OCI-LY3 (cell line): ENCODE measurements at regions not wholly inside any gene's neighbourhood (a gene's known extent, or its start where the extent isn't known, plus 50 kb on each side); places are given as distances from the start of the nearest gene placed in this dataset.

Experiments
- H2AFZ ChIP-seq: fragments of 200-600, 300-600 bp; shearing (Covaris generic); 2 replicates; pipeline ENCODE4 v1.6.0; 2014; ENCODE audit warnings: antibody characterized with exemption, low read depth, low read length
- H3K27ac ChIP-seq: fragments of 200-600, 300-600 bp; sonication (generic); 2 replicates; pipeline ENCODE4 v1.5.1; 2014; ENCODE audit warnings: mild to moderate bottlenecking, low read length, moderate library complexity, mixed read lengths
- H3K27me3 ChIP-seq: fragments of 200-600, 300-600 bp; sonication (generic); 2 replicates; pipeline ENCODE4 v1.6.1; 2014; ENCODE audit warnings: low read depth, low read length, mixed read lengths
- H3K36me3 ChIP-seq: fragments of 200-600, 300-600 bp; sonication (generic); replicated peaks from 2 replicates; pipeline ENCODE3; 2014; ENCODE audit warnings: low read depth, low read length, mixed read lengths
- H3K4me1 ChIP-seq: fragments of 300-600, 200-600 bp; sonication (generic); 2 replicates; pipeline ENCODE4 v1.6.1; 2014; ENCODE audit warnings: low read length, mixed read lengths
- H3K4me2 ChIP-seq: fragments of 200-600, 300-600 bp; sonication (generic); 2 replicates; pipeline ENCODE4 v1.6.1; 2014; ENCODE audit warnings: low read length, mixed read lengths
- H3K4me3 ChIP-seq: fragments of 300-600, 200-600 bp; sonication (generic); 2 replicates; pipeline ENCODE4 v1.5.1; 2014; ENCODE audit warnings: antibody characterized with exemption, mild to moderate bottlenecking, low read length, moderate library complexity
- H3K79me2 ChIP-seq: fragments of 300-600, 200-600 bp; shearing (Covaris generic); 2 replicates; pipeline ENCODE4 v1.6.1; 2014; ENCODE audit warnings: mild to moderate bottlenecking, low read length, mixed read lengths
- H3K9ac ChIP-seq: fragments of 300-600, 200-600 bp; shearing (Covaris generic); 2 replicates; pipeline ENCODE4 v1.6.0; 2014; ENCODE audit warnings: mild to moderate bottlenecking, low read length, moderate library complexity
- H3K9me3 ChIP-seq: fragments of 200-600, 300-600 bp; shearing (Covaris generic); 2 replicates; pipeline ENCODE4 v1.6.1; 2014; ENCODE audit warnings: low read length, mixed read lengths; ENCODE audit not compliant: insufficient read depth
- H4K20me1 ChIP-seq: fragments of 200-600, 300-600 bp; sonication (generic); 2 replicates; pipeline ENCODE4 v1.6.1; 2016; ENCODE audit warnings: low read length, mixed read lengths; ENCODE audit not compliant: insufficient read depth
- CTCF ChIP-seq: fragments of 200-600, 300-600 bp; sonication (generic); IDR thresholded peaks from 2 replicates; pipeline ENCODE4 v1.5.1; 2014; ENCODE audit warnings: antibody characterized with exemption, low read length, low read depth
- EZH2phosphoT487 ChIP-seq: fragments of 200-600 bp; shearing (Covaris generic); IDR thresholded peaks from 2 replicates; pipeline ENCODE4 v1.6.1; 2018; ENCODE audit warnings: antibody characterized with exemption, mixed run types, low read depth

GRCh38 chr3:24830230-24831152 is 335.8 kb upstream of the THRB start:
- H2AFZ ChIP-seq: no peak overlapping the region
- no peaks in the 10 kb centered on the region for H3K36me3 ChIP-seq
- no peaks in the 10 kb centered on the region for H4K20me1 ChIP-seq
- TF ChIP-seq EZH2phosphoT487 (no peak), CTCF (no peak)
- H3K9ac ChIP-seq: no peak overlapping the region
- H3K27ac ChIP-seq: no peak overlapping the region
- no peak overlapping the region for H3K4me2 ChIP-seq
- no peaks in the 10 kb centered on the region for H3K79me2 ChIP-seq
- no peaks in the 10 kb centered on the region for H3K4me1 ChIP-seq
- no peaks in the 10 kb centered on the region for H3K27me3 ChIP-seq
- no peaks in the 10 kb centered on the region for H3K9me3 ChIP-seq
- H3K4me3 ChIP-seq: no peak overlapping the region

DNA sequence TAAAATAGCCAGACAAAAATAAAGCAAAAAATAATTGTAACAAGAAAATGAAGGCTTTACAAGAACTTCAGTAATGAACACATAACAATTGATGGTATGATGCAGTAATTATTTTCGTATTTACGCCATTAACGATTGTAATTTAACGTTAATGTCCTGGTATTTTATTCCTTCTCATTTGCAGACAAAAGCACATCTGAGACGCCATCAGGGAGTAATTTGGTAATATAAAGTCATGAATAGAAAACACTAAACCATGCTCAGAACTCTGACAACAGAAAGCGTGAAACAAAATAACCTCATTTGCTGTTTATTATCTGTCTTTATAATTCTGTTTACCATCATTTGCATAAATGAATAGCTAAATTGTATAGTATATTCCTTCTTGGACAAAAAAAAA is 336.6 kb upstream of the THRB start:
- Histone ChIP-seq H3K4me1 (no peaks in the 10 kb centered on the region), H3K9ac (no peak overlapping the region), H3K36me3 (no peaks in the 10 kb centered on the region), H3K79me2 (no peaks in the 10 kb centered on the region), H3K27me3 (no peaks in the 10 kb centered on the region), H3K4me2 (no peak overlapping the region), H3K27ac (no peak overlapping the region), H2AFZ (no peak overlapping the region), H3K4me3 (no peak overlapping the region), H4K20me1 (no peaks in the 10 kb centered on the region), H3K9me3 (no peaks in the 10 kb centered on the region)
- no peak for TF ChIP-seq EZH2phosphoT487
- no peak for TF ChIP-seq CTCF

GRCh38 chr3:24832891-24833290 is 338.2 kb upstream of the THRB start:
- H3K27ac ChIP-seq: no peak overlapping the region
- no peak overlapping the region for H3K4me3 ChIP-seq
- H3K9me3 ChIP-seq: no peaks in the 10 kb centered on the region
- H3K4me1 ChIP-seq: no peaks in the 10 kb centered on the region
- no peaks in the 10 kb centered on the region for H3K79me2 ChIP-seq
- no peak overlapping the region for H3K4me2 ChIP-seq
- H4K20me1 ChIP-seq: no peaks in the 10 kb centered on the region
- H3K36me3 ChIP-seq: no peaks in the 10 kb centered on the region
- no peak overlapping the region for H2AFZ ChIP-seq
- TF ChIP-seq CTCF (no peak), EZH2phosphoT487 (no peak)
- H3K27me3 ChIP-seq: no peaks in the 10 kb centered on the region
- H3K9ac ChIP-seq: no peak overlapping the region

DNA sequence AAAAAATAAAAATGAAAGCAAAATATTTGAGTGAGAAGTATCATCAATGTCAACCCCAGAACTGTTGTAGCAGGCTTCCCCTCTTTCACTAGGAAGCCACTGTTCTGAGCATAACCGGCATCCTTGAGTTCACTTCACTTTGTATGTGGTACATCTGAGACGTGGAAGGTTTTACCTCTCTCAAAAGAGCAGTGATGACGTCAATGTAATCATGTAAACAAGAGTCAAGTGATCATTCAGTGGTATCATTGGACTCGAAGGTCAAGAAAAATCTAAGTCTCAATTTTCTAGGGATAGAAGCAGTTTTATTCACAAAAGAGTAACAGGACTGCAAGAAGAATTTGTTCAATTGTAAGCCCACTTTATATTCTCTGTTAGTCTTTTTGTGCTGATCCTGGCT is 339.8 kb upstream of the THRB start:
- Histone ChIP-seq H3K9ac (no peak overlapping the region), H3K27me3 (no peaks in the 10 kb centered on the region), H3K4me3 (no peak overlapping the region), H3K36me3 (no peaks in the 10 kb centered on the region), H4K20me1 (no peaks in the 10 kb centered on the region), H3K27ac (no peak overlapping the region), H3K79me2 (no peaks in the 10 kb centered on the region), H3K4me2 (no peak overlapping the region), H2AFZ (no peak overlapping the region), H3K4me1 (no peaks in the 10 kb centered on the region), H3K9me3 (no peaks in the 10 kb centered on the region)
- TF ChIP-seq EZH2phosphoT487 (no peak), CTCF (no peak)
